SK-N-SH treated with all-trans-retinoic acid at 6 μM for 48 hours (cell line): ENCODE measurements at regions not wholly inside any gene's neighbourhood (a gene's known extent, or its start where the extent isn't known, plus 50 kb on each side); places are given as distances from the start of the nearest gene placed in this dataset.

Experiments used
- GLIS3 ChIP-seq: fragments of 250-450 bp; sonication (Bioruptor Pico); IDR thresholded peaks from 2 replicates; pipeline ENCODE4 v1.5.0; 2020; ENCODE audit warnings: mild to moderate bottlenecking, moderate library complexity
- ISL1 ChIP-seq: fragments of 250-450 bp; sonication (Bioruptor Pico); IDR thresholded peaks from 2 replicates; pipeline ENCODE4 v2.1.2; 2022; ENCODE audit warnings: mild to moderate bottlenecking, moderate library complexity
- OSR1 ChIP-seq: fragments of 250-450 bp; sonication (Bioruptor Pico); IDR thresholded peaks from 2 replicates; pipeline ENCODE4 v1.8.0; 2022; ENCODE audit warnings: moderate library complexity, mild to moderate bottlenecking, inconsistent platforms
- PATZ1 ChIP-seq: fragments of 250-450 bp; sonication (Bioruptor Pico); IDR thresholded peaks from 2 replicates; pipeline ENCODE4 v1.8.0; 2020; ENCODE audit warnings: mild to moderate bottlenecking, moderate library complexity, borderline replicate concordance
- PPARA ChIP-seq: fragments of 250-450 bp; sonication (Bioruptor Pico); IDR thresholded peaks from 2 replicates; pipeline ENCODE4 v1.5.0; 2020; ENCODE audit warnings: mild to moderate bottlenecking, borderline replicate concordance
- RARB ChIP-seq: fragments of 250-450 bp; sonication (Bioruptor Pico); IDR thresholded peaks from 2 replicates; pipeline ENCODE4 v1.8.0; 2021; ENCODE audit warnings: mild to moderate bottlenecking, moderate library complexity
- SNAI2 ChIP-seq: fragments of 250-450 bp; sonication (Bioruptor Pico); IDR thresholded peaks from 2 replicates; pipeline ENCODE4 v1.5.0; 2020; ENCODE audit warnings: mild to moderate bottlenecking, moderate library complexity
- TCF4 ChIP-seq: fragments of 250-450 bp; sonication (Bioruptor Pico); IDR thresholded peaks from 2 replicates; pipeline ENCODE4 v1.8.0; 2021; ENCODE audit warnings: mild to moderate bottlenecking, moderate library complexity, borderline replicate concordance
- ZFP3 ChIP-seq: fragments of 250-450 bp; sonication (Bioruptor Pico); IDR thresholded peaks from 2 replicates; pipeline ENCODE4 v1.5.0; 2020; ENCODE audit warnings: mild to moderate bottlenecking, moderate library complexity
- ZFP30 ChIP-seq: fragments of 450-650 bp; formaldehyde crosslinking; IDR thresholded peaks from 2 replicates; pipeline ENCODE4 v1.5.0; 2022; ENCODE audit warnings: mild to moderate bottlenecking, moderate library complexity
- TF ChIP-seq, protein P1 (sequence below): fragments of 250-450 bp; sonication (Bioruptor Pico); IDR thresholded peaks from 2 replicates; pipeline ENCODE4 v1.5.0; 2020; ENCODE audit warnings: mild to moderate bottlenecking, moderate library complexity

- no peak for TF ChIP-seq RARB (CRISPR knock-in tag)
- TF ChIP-seq, protein P1, sequence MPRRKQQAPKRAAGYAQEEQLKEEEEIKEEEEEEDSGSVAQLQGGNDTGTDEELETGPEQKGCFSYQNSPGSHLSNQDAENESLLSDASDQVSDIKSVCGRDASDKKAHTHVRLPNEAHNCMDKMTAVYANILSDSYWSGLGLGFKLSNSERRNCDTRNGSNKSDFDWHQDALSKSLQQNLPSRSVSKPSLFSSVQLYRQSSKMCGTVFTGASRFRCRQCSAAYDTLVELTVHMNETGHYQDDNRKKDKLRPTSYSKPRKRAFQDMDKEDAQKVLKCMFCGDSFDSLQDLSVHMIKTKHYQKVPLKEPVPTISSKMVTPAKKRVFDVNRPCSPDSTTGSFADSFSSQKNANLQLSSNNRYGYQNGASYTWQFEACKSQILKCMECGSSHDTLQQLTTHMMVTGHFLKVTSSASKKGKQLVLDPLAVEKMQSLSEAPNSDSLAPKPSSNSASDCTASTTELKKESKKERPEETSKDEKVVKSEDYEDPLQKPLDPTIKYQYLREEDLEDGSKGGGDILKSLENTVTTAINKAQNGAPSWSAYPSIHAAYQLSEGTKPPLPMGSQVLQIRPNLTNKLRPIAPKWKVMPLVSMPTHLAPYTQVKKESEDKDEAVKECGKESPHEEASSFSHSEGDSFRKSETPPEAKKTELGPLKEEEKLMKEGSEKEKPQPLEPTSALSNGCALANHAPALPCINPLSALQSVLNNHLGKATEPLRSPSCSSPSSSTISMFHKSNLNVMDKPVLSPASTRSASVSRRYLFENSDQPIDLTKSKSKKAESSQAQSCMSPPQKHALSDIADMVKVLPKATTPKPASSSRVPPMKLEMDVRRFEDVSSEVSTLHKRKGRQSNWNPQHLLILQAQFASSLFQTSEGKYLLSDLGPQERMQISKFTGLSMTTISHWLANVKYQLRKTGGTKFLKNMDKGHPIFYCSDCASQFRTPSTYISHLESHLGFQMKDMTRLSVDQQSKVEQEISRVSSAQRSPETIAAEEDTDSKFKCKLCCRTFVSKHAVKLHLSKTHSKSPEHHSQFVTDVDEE (CRISPR knock-in tag) = no peak
- TF ChIP-seq PATZ1 = no peak
- no peak for TF ChIP-seq SNAI2 (CRISPR knock-in tag)
- no peak for TF ChIP-seq OSR1 (CRISPR knock-in tag)
- TF ChIP-seq ZFP3 (CRISPR knock-in tag) = no peak
- TF ChIP-seq PPARA (CRISPR knock-in tag) = no peak
- no peak for TF ChIP-seq ISL1 (CRISPR knock-in tag)
- no peak for TF ChIP-seq GLIS3 (CRISPR knock-in tag)
- TF ChIP-seq ZFP30 (CRISPR knock-in tag) = no peak
- no peak for TF ChIP-seq TCF4 (CRISPR knock-in tag)
Observed at GRCh38 chr1:91165033-91165654, 143.3 kb upstream of the ZNF644 start.
